NB4 (cell line): ENCODE measurements at regions not wholly inside any gene's neighbourhood (a gene's known extent, or its start where the extent isn't known, plus 50 kb on each side); places are given as distances from the start of the nearest gene placed in this dataset.

Experiments used
- CTCF ChIP-seq: IDR thresholded peaks from one replicate; pipeline ENCODE4 v1.5.1; 2012; ENCODE audit warnings: low read depth, low read length
- MYC ChIP-seq: IDR thresholded peaks from 2 replicates; pipeline ENCODE4 v1.6.1; 2011; ENCODE audit warnings: low read depth, low read length

GRCh38 chr11:103644676-103645075 lies 391.8 kb upstream of the DDI1 start:
- TF ChIP-seq CTCF (no peak), MYC (no peak)
